ENCODE measurements at regions not wholly inside any gene's neighbourhood (a gene's known extent, or its start where the extent isn't known, plus 50 kb on each side); places are given as distances from the start of the nearest gene placed in this dataset.

DNA sequence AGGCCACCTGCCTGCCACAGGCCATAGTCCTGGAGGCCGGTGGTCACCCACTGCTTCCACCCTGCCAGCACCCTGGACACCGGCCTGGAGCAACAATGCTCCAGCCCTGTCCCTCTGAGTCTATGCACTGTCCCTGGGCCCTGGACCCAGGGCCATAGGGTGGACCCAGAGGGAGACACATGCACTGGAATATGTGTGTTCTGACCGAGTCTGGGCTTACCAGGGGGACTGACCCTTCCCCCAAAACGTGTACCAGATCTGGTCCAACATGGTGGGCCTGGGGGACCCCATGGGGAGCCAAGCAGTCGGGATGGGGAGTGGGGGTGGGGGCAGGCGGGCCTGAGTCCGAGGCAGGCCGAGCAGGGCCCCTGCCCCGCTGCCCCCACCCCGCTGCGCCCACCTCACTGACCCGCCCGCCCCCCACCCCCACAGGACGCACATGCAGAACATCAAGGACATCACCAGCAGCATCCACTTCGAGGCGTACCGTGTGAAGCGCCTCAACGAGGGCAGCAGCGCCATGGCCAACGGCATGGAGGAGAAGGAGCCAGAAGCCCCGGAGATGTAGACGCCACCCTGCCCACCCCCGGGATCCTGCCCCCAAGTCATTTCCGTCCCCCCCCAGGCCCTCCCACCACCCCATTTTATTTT is 357.4 kb downstream of the SEC14L1 start:
- TF ChIP-seq, protein P1, sequence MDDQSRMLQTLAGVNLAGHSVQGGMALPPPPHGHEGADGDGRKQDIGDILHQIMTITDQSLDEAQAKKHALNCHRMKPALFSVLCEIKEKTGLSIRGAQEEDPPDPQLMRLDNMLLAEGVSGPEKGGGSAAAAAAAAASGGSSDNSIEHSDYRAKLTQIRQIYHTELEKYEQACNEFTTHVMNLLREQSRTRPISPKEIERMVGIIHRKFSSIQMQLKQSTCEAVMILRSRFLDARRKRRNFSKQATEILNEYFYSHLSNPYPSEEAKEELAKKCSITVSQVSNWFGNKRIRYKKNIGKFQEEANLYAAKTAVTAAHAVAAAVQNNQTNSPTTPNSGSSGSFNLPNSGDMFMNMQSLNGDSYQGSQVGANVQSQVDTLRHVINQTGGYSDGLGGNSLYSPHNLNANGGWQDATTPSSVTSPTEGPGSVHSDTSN (CRISPR knock-in tag; IDR thresholded peaks at IDR 0.05), result no peak
- TF ChIP-seq, protein P2, sequence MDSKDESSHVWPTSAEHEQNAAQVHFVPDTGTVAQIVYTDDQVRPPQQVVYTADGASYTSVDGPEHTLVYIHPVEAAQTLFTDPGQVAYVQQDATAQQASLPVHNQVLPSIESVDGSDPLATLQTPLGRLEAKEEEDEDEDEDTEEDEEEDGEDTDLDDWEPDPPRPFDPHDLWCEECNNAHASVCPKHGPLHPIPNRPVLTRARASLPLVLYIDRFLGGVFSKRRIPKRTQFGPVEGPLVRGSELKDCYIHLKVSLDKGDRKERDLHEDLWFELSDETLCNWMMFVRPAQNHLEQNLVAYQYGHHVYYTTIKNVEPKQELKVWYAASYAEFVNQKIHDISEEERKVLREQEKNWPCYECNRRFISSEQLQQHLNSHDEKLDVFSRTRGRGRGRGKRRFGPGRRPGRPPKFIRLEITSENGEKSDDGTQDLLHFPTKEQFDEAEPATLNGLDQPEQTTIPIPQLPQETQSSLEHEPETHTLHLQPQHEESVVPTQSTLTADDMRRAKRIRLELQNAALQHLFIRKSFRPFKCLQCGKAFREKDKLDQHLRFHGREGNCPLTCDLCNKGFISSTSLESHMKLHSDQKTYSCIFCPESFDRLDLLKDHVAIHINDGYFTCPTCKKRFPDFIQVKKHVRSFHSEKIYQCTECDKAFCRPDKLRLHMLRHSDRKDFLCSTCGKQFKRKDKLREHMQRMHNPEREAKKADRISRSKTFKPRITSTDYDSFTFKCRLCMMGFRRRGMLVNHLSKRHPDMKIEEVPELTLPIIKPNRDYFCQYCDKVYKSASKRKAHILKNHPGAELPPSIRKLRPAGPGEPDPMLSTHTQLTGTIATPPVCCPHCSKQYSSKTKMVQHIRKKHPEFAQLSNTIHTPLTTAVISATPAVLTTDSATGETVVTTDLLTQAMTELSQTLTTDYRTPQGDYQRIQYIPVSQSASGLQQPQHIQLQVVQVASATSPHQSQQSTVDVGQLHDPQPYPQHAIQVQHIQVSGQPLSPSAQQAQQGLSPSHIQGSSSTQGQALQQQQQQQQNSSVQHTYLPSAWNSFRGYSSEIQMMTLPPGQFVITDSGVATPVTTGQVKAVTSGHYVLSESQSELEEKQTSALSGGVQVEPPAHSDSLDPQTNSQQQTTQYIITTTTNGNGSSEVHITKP (tag by site-specific recombination; IDR thresholded peaks at IDR 0.05), result no peak
- TF ChIP-seq TCF7L2 (IDR thresholded peaks at IDR 0.05; ENCODE audit: borderline replicate concordance, low read depth, low read length), result no peak
- TF ChIP-seq, protein P3, sequence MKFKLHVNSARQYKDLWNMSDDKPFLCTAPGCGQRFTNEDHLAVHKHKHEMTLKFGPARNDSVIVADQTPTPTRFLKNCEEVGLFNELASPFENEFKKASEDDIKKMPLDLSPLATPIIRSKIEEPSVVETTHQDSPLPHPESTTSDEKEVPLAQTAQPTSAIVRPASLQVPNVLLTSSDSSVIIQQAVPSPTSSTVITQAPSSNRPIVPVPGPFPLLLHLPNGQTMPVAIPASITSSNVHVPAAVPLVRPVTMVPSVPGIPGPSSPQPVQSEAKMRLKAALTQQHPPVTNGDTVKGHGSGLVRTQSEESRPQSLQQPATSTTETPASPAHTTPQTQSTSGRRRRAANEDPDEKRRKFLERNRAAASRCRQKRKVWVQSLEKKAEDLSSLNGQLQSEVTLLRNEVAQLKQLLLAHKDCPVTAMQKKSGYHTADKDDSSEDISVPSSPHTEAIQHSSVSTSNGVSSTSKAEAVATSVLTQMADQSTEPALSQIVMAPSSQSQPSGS (tag by site-specific recombination; IDR thresholded peaks at IDR 0.05; ENCODE audit: low read depth), result no peak
- TF ChIP-seq, protein P4, sequence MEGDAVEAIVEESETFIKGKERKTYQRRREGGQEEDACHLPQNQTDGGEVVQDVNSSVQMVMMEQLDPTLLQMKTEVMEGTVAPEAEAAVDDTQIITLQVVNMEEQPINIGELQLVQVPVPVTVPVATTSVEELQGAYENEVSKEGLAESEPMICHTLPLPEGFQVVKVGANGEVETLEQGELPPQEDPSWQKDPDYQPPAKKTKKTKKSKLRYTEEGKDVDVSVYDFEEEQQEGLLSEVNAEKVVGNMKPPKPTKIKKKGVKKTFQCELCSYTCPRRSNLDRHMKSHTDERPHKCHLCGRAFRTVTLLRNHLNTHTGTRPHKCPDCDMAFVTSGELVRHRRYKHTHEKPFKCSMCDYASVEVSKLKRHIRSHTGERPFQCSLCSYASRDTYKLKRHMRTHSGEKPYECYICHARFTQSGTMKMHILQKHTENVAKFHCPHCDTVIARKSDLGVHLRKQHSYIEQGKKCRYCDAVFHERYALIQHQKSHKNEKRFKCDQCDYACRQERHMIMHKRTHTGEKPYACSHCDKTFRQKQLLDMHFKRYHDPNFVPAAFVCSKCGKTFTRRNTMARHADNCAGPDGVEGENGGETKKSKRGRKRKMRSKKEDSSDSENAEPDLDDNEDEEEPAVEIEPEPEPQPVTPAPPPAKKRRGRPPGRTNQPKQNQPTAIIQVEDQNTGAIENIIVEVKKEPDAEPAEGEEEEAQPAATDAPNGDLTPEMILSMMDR (tag by site-specific recombination; IDR thresholded peaks at IDR 0.05), result no peak
- TF ChIP-seq MZF1 (tag by site-specific recombination; IDR thresholded peaks at IDR 0.05; ENCODE audit: borderline replicate concordance), result no peak
- TF ChIP-seq ZNF785 (tag by site-specific recombination; IDR thresholded peaks at IDR 0.05), result no peak
- no peak for TF ChIP-seq ZNF394 (tag by site-specific recombination; IDR thresholded peaks at IDR 0.05; ENCODE audit: borderline replicate concordance)
- TF ChIP-seq, protein P5, sequence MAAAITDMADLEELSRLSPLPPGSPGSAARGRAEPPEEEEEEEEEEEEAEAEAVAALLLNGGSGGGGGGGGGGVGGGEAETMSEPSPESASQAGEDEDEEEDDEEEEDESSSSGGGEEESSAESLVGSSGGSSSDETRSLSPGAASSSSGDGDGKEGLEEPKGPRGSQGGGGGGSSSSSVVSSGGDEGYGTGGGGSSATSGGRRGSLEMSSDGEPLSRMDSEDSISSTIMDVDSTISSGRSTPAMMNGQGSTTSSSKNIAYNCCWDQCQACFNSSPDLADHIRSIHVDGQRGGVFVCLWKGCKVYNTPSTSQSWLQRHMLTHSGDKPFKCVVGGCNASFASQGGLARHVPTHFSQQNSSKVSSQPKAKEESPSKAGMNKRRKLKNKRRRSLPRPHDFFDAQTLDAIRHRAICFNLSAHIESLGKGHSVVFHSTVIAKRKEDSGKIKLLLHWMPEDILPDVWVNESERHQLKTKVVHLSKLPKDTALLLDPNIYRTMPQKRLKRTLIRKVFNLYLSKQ (tag by site-specific recombination; IDR thresholded peaks at IDR 0.05; ENCODE audit: borderline replicate concordance), result no peak
- TF ChIP-seq SETDB1 (IDR thresholded peaks at IDR 0.05; ENCODE audit: insufficient read length, low read length), result no peak
- TF ChIP-seq SP3 (tag by site-specific recombination; IDR thresholded peaks at IDR 0.05), result no peak
- no peak for TF ChIP-seq TRIM28 (IDR thresholded peaks at IDR 0.05; ENCODE audit: borderline replicate concordance, low read length)
